ENCODE measurements at regions not wholly inside any gene's neighbourhood (a gene's known extent, or its start where the extent isn't known, plus 50 kb on each side); places are given as distances from the start of the nearest gene placed in this dataset.

DNA sequence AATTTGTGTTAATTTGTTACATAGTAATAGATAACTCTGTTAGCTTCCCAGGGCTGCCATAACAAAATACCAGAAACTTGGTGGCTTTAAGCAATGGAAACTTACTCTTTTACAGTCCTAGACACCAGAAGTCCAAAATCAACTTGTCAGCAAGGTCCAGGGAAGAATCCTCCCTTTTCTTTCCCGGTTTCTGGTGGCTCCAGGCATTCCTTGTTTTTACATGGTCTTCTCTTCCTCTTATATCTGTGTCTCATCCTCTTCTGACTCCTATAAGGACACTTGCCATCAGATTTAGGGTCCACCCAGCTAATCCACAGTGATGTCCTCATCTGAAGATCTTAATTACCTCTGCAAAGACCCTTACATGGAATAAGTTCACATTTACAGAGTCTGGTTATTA is 95.6 kb downstream of the DDX1 start:
- Histone ChIP-seq H3K27ac (ENCODE audit: low read depth) (no peak overlapping the region), H3K9me2 (ENCODE audit: insufficient read depth) (0 out of 2 replicates have a peak, but pooled peaks cover 5% of the 10 kb centered on the region)
- peaks cover 1% of the 10 kb centered on the region for H3K27me3 Mint-ChIP-seq (ENCODE audit: insufficient read depth, low read depth, poor library complexity)

More for the DNA sequence above, 95.6 kb downstream of the DDX1 start:
- H3K79me2 ChIP-seq (replicated peaks; ENCODE audit: insufficient read depth) = no peaks in the 10 kb centered on the region
- H2AFZ ChIP-seq = no peak overlapping the region
- no peaks in the 10 kb centered on the region for H3F3A ChIP-seq (replicated peaks; ENCODE audit: low read depth)
- H3K4me3 ChIP-seq = no peak overlapping the region
- DNase-seq (ENCODE audit: low spot score) = no peak
- no peaks in the 10 kb centered on the region for H3K4me1 ChIP-seq (ENCODE audit: insufficient read depth)
- H3K27ac Mint-ChIP-seq = no peak overlapping the region
- H3K27me3 ChIP-seq (ENCODE audit: insufficient read depth) = no peaks in the 10 kb centered on the region
- peaks cover 2% of the 10 kb centered on the region; the same call in 1 of the 3 replicates for H3K4me1 Mint-ChIP-seq
- 0 out of 3 replicates have a peak, but pooled peaks cover 1% of the 10 kb centered on the region for H3K9me3 Mint-ChIP-seq
- H3K4me2 ChIP-seq = no peak overlapping the region
- H3K4me3 Mint-ChIP-seq = no peak overlapping the region
- no peak for ATAC-seq
- no peaks in the 10 kb centered on the region for H4K20me1 ChIP-seq (replicated peaks; ENCODE audit: insufficient read depth)
- H3K36me3 ChIP-seq (ENCODE audit: insufficient read depth) = no peaks in the 10 kb centered on the region
- TF ChIP-seq POLR2AphosphoS5 (IDR thresholded peaks at IDR 0.05; ENCODE audit: low read depth) (no peak), STAT1 (IDR thresholded peaks at IDR 0.05; ENCODE audit: unreplicated experiment) (no peak), EZH2 (IDR thresholded peaks at IDR 0.05; ENCODE audit: low read depth, unreplicated experiment) (no peak), ZNF114 (CRISPR knock-in tag; IDR thresholded peaks at IDR 0.05) (no peak), EZH2phosphoT487 (IDR thresholded peaks at IDR 0.05; ENCODE audit: unreplicated experiment) (no peak), NANOG (IDR thresholded peaks at IDR 0.05; ENCODE audit: borderline replicate concordance) (no peak), JUNB (IDR thresholded peaks at IDR 0.05; ENCODE audit: unreplicated experiment) (no peak), CREB1 (CRISPR knock-in tag; IDR thresholded peaks at IDR 0.05; ENCODE audit: low read depth) (no peak), ZNF331 (CRISPR knock-in tag; IDR thresholded peaks at IDR 0.05; ENCODE audit: low read depth) (no peak)
- TF ChIP-seq, protein P1, sequence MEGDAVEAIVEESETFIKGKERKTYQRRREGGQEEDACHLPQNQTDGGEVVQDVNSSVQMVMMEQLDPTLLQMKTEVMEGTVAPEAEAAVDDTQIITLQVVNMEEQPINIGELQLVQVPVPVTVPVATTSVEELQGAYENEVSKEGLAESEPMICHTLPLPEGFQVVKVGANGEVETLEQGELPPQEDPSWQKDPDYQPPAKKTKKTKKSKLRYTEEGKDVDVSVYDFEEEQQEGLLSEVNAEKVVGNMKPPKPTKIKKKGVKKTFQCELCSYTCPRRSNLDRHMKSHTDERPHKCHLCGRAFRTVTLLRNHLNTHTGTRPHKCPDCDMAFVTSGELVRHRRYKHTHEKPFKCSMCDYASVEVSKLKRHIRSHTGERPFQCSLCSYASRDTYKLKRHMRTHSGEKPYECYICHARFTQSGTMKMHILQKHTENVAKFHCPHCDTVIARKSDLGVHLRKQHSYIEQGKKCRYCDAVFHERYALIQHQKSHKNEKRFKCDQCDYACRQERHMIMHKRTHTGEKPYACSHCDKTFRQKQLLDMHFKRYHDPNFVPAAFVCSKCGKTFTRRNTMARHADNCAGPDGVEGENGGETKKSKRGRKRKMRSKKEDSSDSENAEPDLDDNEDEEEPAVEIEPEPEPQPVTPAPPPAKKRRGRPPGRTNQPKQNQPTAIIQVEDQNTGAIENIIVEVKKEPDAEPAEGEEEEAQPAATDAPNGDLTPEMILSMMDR (conservative IDR thresholded peaks at IDR 0.05; ENCODE audit: low read depth in 2 of 2) = no peak
- TF ChIP-seq, protein P2, sequence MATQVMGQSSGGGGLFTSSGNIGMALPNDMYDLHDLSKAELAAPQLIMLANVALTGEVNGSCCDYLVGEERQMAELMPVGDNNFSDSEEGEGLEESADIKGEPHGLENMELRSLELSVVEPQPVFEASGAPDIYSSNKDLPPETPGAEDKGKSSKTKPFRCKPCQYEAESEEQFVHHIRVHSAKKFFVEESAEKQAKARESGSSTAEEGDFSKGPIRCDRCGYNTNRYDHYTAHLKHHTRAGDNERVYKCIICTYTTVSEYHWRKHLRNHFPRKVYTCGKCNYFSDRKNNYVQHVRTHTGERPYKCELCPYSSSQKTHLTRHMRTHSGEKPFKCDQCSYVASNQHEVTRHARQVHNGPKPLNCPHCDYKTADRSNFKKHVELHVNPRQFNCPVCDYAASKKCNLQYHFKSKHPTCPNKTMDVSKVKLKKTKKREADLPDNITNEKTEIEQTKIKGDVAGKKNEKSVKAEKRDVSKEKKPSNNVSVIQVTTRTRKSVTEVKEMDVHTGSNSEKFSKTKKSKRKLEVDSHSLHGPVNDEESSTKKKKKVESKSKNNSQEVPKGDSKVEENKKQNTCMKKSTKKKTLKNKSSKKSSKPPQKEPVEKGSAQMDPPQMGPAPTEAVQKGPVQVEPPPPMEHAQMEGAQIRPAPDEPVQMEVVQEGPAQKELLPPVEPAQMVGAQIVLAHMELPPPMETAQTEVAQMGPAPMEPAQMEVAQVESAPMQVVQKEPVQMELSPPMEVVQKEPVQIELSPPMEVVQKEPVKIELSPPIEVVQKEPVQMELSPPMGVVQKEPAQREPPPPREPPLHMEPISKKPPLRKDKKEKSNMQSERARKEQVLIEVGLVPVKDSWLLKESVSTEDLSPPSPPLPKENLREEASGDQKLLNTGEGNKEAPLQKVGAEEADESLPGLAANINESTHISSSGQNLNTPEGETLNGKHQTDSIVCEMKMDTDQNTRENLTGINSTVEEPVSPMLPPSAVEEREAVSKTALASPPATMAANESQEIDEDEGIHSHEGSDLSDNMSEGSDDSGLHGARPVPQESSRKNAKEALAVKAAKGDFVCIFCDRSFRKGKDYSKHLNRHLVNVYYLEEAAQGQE (IDR thresholded peaks at IDR 0.05; ENCODE audit: unreplicated experiment) = no peak
- TF ChIP-seq, protein P3, sequence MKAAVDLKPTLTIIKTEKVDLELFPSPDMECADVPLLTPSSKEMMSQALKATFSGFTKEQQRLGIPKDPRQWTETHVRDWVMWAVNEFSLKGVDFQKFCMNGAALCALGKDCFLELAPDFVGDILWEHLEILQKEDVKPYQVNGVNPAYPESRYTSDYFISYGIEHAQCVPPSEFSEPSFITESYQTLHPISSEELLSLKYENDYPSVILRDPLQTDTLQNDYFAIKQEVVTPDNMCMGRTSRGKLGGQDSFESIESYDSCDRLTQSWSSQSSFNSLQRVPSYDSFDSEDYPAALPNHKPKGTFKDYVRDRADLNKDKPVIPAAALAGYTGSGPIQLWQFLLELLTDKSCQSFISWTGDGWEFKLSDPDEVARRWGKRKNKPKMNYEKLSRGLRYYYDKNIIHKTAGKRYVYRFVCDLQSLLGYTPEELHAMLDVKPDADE (IDR thresholded peaks at IDR 0.05) = no peak
- TF ChIP-seq, protein P4, sequence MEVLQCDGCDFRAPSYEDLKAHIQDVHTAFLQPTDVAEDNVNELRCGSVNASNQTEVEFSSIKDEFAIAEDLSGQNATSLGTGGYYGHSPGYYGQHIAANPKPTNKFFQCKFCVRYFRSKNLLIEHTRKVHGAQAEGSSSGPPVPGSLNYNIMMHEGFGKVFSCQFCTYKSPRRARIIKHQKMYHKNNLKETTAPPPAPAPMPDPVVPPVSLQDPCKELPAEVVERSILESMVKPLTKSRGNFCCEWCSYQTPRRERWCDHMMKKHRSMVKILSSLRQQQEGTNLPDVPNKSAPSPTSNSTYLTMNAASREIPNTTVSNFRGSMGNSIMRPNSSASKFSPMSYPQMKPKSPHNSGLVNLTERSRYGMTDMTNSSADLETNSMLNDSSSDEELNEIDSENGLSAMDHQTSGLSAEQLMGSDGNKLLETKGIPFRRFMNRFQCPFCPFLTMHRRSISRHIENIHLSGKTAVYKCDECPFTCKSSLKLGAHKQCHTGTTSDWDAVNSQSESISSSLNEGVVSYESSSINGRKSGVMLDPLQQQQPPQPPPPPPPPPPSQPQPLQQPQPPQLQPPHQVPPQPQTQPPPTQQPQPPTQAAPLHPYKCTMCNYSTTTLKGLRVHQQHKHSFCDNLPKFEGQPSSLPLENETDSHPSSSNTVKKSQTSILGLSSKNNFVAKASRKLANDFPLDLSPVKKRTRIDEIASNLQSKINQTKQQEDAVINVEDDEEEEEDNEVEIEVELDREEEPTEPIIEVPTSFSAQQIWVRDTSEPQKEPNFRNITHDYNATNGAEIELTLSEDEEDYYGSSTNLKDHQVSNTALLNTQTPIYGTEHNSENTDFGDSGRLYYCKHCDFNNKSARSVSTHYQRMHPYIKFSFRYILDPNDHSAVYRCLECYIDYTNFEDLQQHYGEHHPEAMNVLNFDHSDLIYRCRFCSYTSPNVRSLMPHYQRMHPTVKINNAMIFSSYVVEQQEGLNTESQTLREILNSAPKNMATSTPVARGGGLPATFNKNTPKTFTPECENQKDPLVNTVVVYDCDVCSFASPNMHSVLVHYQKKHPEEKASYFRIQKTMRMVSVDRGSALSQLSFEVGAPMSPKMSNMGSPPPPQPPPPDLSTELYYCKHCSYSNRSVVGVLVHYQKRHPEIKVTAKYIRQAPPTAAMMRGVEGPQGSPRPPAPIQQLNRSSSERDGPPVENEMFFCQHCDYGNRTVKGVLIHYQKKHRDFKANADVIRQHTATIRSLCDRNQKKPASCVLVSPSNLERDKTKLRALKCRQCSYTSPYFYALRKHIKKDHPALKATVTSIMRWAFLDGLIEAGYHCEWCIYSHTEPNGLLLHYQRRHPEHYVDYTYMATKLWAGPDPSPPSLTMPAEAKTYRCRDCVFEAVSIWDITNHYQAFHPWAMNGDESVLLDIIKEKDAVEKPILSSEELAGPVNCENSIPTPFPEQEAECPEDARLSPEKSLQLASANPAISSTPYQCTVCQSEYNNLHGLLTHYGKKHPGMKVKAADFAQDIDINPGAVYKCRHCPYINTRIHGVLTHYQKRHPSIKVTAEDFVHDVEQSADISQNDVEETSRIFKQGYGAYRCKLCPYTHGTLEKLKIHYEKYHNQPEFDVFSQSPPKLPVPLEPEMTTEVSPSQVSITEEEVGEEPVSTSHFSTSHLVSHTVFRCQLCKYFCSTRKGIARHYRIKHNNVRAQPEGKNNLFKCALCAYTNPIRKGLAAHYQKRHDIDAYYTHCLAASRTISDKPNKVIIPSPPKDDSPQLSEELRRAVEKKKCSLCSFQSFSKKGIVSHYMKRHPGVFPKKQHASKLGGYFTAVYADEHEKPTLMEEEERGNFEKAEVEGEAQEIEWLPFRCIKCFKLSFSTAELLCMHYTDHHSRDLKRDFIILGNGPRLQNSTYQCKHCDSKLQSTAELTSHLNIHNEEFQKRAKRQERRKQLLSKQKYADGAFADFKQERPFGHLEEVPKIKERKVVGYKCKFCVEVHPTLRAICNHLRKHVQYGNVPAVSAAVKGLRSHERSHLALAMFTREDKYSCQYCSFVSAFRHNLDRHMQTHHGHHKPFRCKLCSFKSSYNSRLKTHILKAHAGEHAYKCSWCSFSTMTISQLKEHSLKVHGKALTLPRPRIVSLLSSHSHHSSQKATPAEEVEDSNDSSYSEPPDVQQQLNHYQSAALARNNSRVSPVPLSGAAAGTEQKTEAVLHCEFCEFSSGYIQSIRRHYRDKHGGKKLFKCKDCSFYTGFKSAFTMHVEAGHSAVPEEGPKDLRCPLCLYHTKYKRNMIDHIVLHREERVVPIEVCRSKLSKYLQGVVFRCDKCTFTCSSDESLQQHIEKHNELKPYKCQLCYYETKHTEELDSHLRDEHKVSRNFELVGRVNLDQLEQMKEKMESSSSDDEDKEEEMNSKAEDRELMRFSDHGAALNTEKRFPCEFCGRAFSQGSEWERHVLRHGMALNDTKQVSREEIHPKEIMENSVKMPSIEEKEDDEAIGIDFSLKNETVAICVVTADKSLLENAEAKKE (CRISPR knock-in tag; IDR thresholded peaks at IDR 0.05) = no peak
- H3K36me3 Mint-ChIP-seq (ENCODE audit: low read depth) = peaks cover under 1% of the 10 kb centered on the region; the same call in 1 of the 3 replicates

All from GM23338 (cell line).